ENCODE measurements at regions not wholly inside any gene's neighbourhood (a gene's known extent, or its start where the extent isn't known, plus 50 kb on each side); places are given as distances from the start of the nearest gene placed in this dataset.

- no peaks in the 10 kb centered on the region for H3K27me3 ChIP-seq (ENCODE audit: control insufficient read depth, insufficient read depth, low read length)
- POLR2A ChIA-PET: no interaction called here
- no peak for TF ChIP-seq CTCF (IDR thresholded peaks at IDR 0.05)
- TF ChIP-seq SIN3A (IDR thresholded peaks at IDR 0.05; ENCODE audit: borderline replicate concordance, insufficient read depth, low read depth, low read length): no peak
- TF ChIP-seq POLR2AphosphoS5 (IDR thresholded peaks at IDR 0.05; ENCODE audit: low read depth, low read length): no peak
- no peak for TF ChIP-seq REST (IDR thresholded peaks at IDR 0.05; ENCODE audit: insufficient read depth in 1 of 2, low read depth in 2 of 2, low read length in 1 of 2)
- no peak for TF ChIP-seq TCF7L2 (IDR thresholded peaks at IDR 0.05; ENCODE audit: low read depth, low read length)
- intact Hi-C loops (cut with micrococcal nuclease; ENCODE audit: unreplicated experiment) (no loop called here), in situ Hi-C loops (cut with HindIII; ENCODE audit: low pct_unique_long_range_greater_than_20kb, low sequenced_read_pairs) (no loop called here)
- H3K9me3 ChIP-seq (ENCODE audit: control insufficient read depth, insufficient read depth, low read depth, low read length): no peaks in the 10 kb centered on the region
- no peak for DNase-seq (ENCODE audit: low read depth, low spot score)
- no peak overlapping the region for H3K4me3 ChIP-seq (ENCODE audit: low read depth in 2 of 2, low read length in 2 of 2)
- BruUV-seq (replicated peaks): no TSS peak
- no peak for ATAC-seq
- H3K4me1 ChIP-seq (ENCODE audit: control insufficient read depth, insufficient read depth, low read length): no peaks in the 10 kb centered on the region
- no peaks in the 10 kb centered on the region for H3K36me3 ChIP-seq (ENCODE audit: control insufficient read depth, insufficient read depth, low read length)
- CTCF ChIA-PET: no interaction called here
- H3K27ac ChIP-seq (ENCODE audit: low read length): no peak overlapping the region
Observed at GRCh38 chr16:49009204-49009603, 272.4 kb downstream of the CBLN1 start.

- H3K4me1 ChIP-seq (ENCODE audit: control insufficient read depth, insufficient read depth, low read length): no peaks in the 10 kb centered on the region
- no peak overlapping the region for H3K4me3 ChIP-seq (ENCODE audit: low read depth in 2 of 2, low read length in 2 of 2)
- POLR2A ChIA-PET: no interaction called here
- no peak overlapping the region for H3K27ac ChIP-seq (ENCODE audit: low read length)
- H3K36me3 ChIP-seq (ENCODE audit: control insufficient read depth, insufficient read depth, low read length): no peaks in the 10 kb centered on the region
- no TSS peak for BruUV-seq (replicated peaks)
- CTCF ChIA-PET: no interaction called here
- ATAC-seq (no peak), DNase-seq (ENCODE audit: low read depth, low spot score) (no peak)
- H3K9me3 ChIP-seq (ENCODE audit: control insufficient read depth, insufficient read depth, low read depth, low read length): no peaks in the 10 kb centered on the region
- H3K27me3 ChIP-seq (ENCODE audit: control insufficient read depth, insufficient read depth, low read length): no peaks in the 10 kb centered on the region
- in situ Hi-C loops (cut with HindIII; ENCODE audit: low pct_unique_long_range_greater_than_20kb, low sequenced_read_pairs) (no loop called here), intact Hi-C loops (cut with micrococcal nuclease; ENCODE audit: unreplicated experiment) (no loop called here)
- TF ChIP-seq POLR2AphosphoS5 (IDR thresholded peaks at IDR 0.05; ENCODE audit: low read depth, low read length) (no peak), TCF7L2 (IDR thresholded peaks at IDR 0.05; ENCODE audit: low read depth, low read length) (no peak), REST (IDR thresholded peaks at IDR 0.05; ENCODE audit: insufficient read depth in 1 of 2, low read depth in 2 of 2, low read length in 1 of 2) (no peak), CTCF (IDR thresholded peaks at IDR 0.05) (no peak), SIN3A (IDR thresholded peaks at IDR 0.05; ENCODE audit: borderline replicate concordance, insufficient read depth, low read depth, low read length) (no peak)
Observed at GRCh38 chr16:49003992-49004391, 277.6 kb downstream of the CBLN1 start.

All from Panc1 (cell line).